H9 (cell line): ENCODE measurements at regions not wholly inside any gene's neighbourhood (a gene's known extent, or its start where the extent isn't known, plus 50 kb on each side); places are given as distances from the start of the nearest gene placed in this dataset.
A peak's percentile ranks its signal among the peaks of the same experiment; 100 is the strongest.

Experiments
- DNase-seq: peaks from one replicate; pipeline ENCODE4 v3.0.0-alpha.2; 2017
- H2AFZ ChIP-seq: one replicate; pipeline ENCODE4 v1.6.1; 2013; ENCODE audit warnings: mild to moderate bottlenecking, low read length, control low read depth, moderate library complexity
- H2AK5ac ChIP-seq: 2 replicates; pipeline ENCODE4 v1.6.1; 2013; ENCODE audit warnings: low read length, control low read depth, mixed read lengths; ENCODE audit not compliant: insufficient read length
- H2BK120ac ChIP-seq: one replicate; pipeline ENCODE4 v1.6.1; 2013; ENCODE audit warnings: low read depth, mild to moderate bottlenecking, low read length, control low read depth, inconsistent platforms; ENCODE audit not compliant: poor library complexity, severe bottlenecking
- H2BK12ac ChIP-seq: 2 replicates; pipeline ENCODE4 v1.6.1; 2013; ENCODE audit warnings: low read length, control low read depth, mixed read lengths, low read depth; ENCODE audit not compliant: insufficient read length
- H2BK15ac ChIP-seq: 2 replicates; pipeline ENCODE4 v1.6.1; 2013; ENCODE audit warnings: low read depth, low read length, control low read depth
- H2BK20ac ChIP-seq: one replicate; pipeline ENCODE4 v1.6.1; 2013; ENCODE audit warnings: low read depth, mild to moderate bottlenecking, low read length, control low read depth, inconsistent platforms; ENCODE audit not compliant: poor library complexity, severe bottlenecking
- H2BK5ac ChIP-seq: 2 replicates; pipeline ENCODE4 v1.6.1; 2013; ENCODE audit warnings: low read length, control low read depth, mixed read lengths; ENCODE audit not compliant: insufficient read length
- H3K14ac ChIP-seq: 2 replicates; pipeline ENCODE4 v1.6.1; 2013; ENCODE audit warnings: low read length, control low read depth; ENCODE audit not compliant: insufficient read depth
- H3K18ac ChIP-seq: 2 replicates; pipeline ENCODE4 v1.6.1; 2013; ENCODE audit warnings: low read depth, mild to moderate bottlenecking, mixed read lengths, low read length, control low read depth; ENCODE audit not compliant: insufficient read length
- H3K23ac ChIP-seq: 2 replicates; pipeline ENCODE4 v1.6.1; 2013; ENCODE audit warnings: low read length, control low read depth, mixed read lengths, low read depth; ENCODE audit not compliant: insufficient read length
- H3K23me2 ChIP-seq: 2 replicates; pipeline ENCODE4 v1.6.1; 2013; ENCODE audit warnings: low read depth, mild to moderate bottlenecking, mixed read lengths, low read length, control low read depth; ENCODE audit not compliant: insufficient read length, poor library complexity, severe bottlenecking
- H3K27ac ChIP-seq: 2 replicates; pipeline ENCODE4 v1.5.1; 2013; ENCODE audit warnings: low read length, control low read depth, mixed read lengths, low read depth; ENCODE audit not compliant: insufficient read length
- H3K27me3 ChIP-seq: 2 replicates; pipeline ENCODE4 v1.6.1; 2013; ENCODE audit warnings: low read length, control low read depth, inconsistent platforms; ENCODE audit not compliant: insufficient read depth
- H3K4ac ChIP-seq: 2 replicates; pipeline ENCODE4 v1.6.1; 2013; ENCODE audit warnings: low read depth, mild to moderate bottlenecking, control low read depth, inconsistent platforms, low read length, moderate library complexity
- H3K4me1 ChIP-seq: 2 replicates; pipeline ENCODE4 v1.6.1; 2013; ENCODE audit warnings: low read length, control low read depth, inconsistent platforms; ENCODE audit not compliant: insufficient read depth
- H3K4me2 ChIP-seq: 2 replicates; pipeline ENCODE4 v1.6.1; 2013; ENCODE audit warnings: low read length, control low read depth, mixed read lengths; ENCODE audit not compliant: insufficient read length, insufficient read depth
- H3K56ac ChIP-seq: 2 replicates; pipeline ENCODE4 v1.6.1; 2013; ENCODE audit warnings: low read depth, mild to moderate bottlenecking, mixed read lengths, low read length, control low read depth; ENCODE audit not compliant: insufficient read length
- H3K79me1 ChIP-seq: 2 replicates; pipeline ENCODE4 v1.6.1; 2013; ENCODE audit warnings: low read depth, mild to moderate bottlenecking, moderate library complexity, low read length, control low read depth, inconsistent platforms; ENCODE audit not compliant: insufficient read depth, poor library complexity, severe bottlenecking
- H3K79me2 ChIP-seq: 2 replicates; pipeline ENCODE4 v1.6.1; 2013; ENCODE audit warnings: low read length, control low read depth, inconsistent platforms; ENCODE audit not compliant: insufficient read depth
- H3K9ac ChIP-seq: 2 replicates; pipeline ENCODE4 v1.6.1; 2013; ENCODE audit warnings: low read length, control low read depth, mixed read lengths; ENCODE audit not compliant: insufficient read length; ENCODE audit errors: extremely low read depth
- H3K9me3 ChIP-seq: one replicate; pipeline ENCODE4 v1.6.1; 2013; ENCODE audit warnings: low read depth, low read length, inconsistent platforms; ENCODE audit not compliant: control insufficient read depth
- H3T11ph ChIP-seq: one replicate; pipeline ENCODE4 v1.6.1; 2013; ENCODE audit warnings: mild to moderate bottlenecking, low read length, control low read depth, inconsistent platforms
- H4K20me1 ChIP-seq: one replicate; pipeline ENCODE4 v1.6.1; 2013; ENCODE audit not compliant: control insufficient read depth, insufficient read length, insufficient read depth
- H4K5ac ChIP-seq: 2 replicates; pipeline ENCODE4 v1.6.1; 2013; ENCODE audit warnings: low read depth, mild to moderate bottlenecking, mixed read lengths, low read length, control low read depth; ENCODE audit not compliant: insufficient read length
- H4K8ac ChIP-seq: replicated peaks from 2 replicates; pipeline ENCODE4 v1.6.1; 2013; ENCODE audit warnings: low read length, control low read depth, mixed read lengths, low read depth; ENCODE audit not compliant: insufficient read length
- H4K91ac ChIP-seq: 2 replicates; pipeline ENCODE4 v1.6.1; 2013; ENCODE audit warnings: low read depth, mild to moderate bottlenecking, moderate library complexity, mixed read lengths, low read length, control low read depth; ENCODE audit not compliant: insufficient read length
- H3K27ac Mint-ChIP-seq, 3 experiments: 2 replicates in 2 of 3; 3 replicates in 1 of 3; pipeline ENCODE4 v1.8.0; 2020 to 2021; ENCODE audit warnings: mixed read lengths in 3 of 3, mild to moderate bottlenecking in 1 of 3, moderate library complexity in 1 of 3
- H3K27me3 Mint-ChIP-seq: 2 replicates; pipeline ENCODE4 v1.8.0; 2021; ENCODE audit warnings: low read depth, mild to moderate bottlenecking, moderate library complexity, mixed read lengths
- H3K36me3 Mint-ChIP-seq, 3 experiments: 2 replicates in 2 of 3; 3 replicates in 1 of 3; pipeline ENCODE4 v1.8.0; 2020 to 2021; ENCODE audit warnings: low read depth in 3 of 3, mixed read lengths in 3 of 3; ENCODE audit not compliant: insufficient read depth in 1 of 3
- H3K4me1 Mint-ChIP-seq, 2 experiments: 2 replicates each; pipeline ENCODE4 v1.8.0; 2020; ENCODE audit warnings: mixed read lengths in 2 of 2
- H3K4me3 Mint-ChIP-seq, 2 experiments: 2 replicates in 1 of 2; 3 replicates in 1 of 2; pipeline ENCODE4 v1.8.0; 2020 to 2021; ENCODE audit warnings: mild to moderate bottlenecking in 2 of 2, mixed read lengths in 2 of 2, moderate library complexity in 1 of 2
- H3K9me3 Mint-ChIP-seq, 2 experiments: 2 replicates in 1 of 2; 3 replicates in 1 of 2; pipeline ENCODE4 v1.8.0; 2020; ENCODE audit warnings: mild to moderate bottlenecking in 2 of 2, mixed read lengths in 2 of 2, moderate library complexity in 1 of 2
- WGBS: extraction: QIAGEN DNeasy Blood & Tissue Kit; methylation state at CpG from one replicate; pipeline ENCODE4 v1.1.7; 2013; ENCODE audit warnings: missing lambda C conversion rate, low lambda C conversion rate, mixed read lengths; ENCODE audit not compliant: insufficient read length; ENCODE audit errors: extremely low coverage; 5-methylcytosine and 5-hydroxymethylcytosine counted together
- TF ChIP-seq, protein P1 (sequence below): fragments of 200-600 bp; sonication (generic); conservative IDR thresholded peaks from 3 replicates; pipeline ENCODE4 v1.8.0; 2021; ENCODE audit warnings: antibody characterized with exemption, mild to moderate bottlenecking

DNA sequence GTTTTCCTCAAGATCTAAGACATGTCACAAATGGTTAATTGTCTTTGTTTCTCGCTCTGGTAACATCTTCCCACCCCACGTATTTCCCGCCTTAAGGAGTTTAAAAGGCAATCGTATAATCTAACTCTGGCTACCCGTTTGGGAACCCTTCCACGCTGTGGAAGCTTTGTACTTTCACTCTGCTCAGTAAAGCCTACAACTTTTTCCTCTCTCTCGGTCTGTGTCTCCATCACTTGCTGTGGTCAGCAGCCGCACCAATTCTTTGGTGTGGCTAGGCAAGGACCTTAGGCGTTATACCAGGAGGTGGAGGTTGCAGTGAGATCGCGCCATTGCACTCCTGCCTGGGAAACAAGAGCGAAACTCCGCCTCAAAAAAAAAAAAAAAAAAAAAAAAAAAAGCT is 1430.1 kb downstream of the LRRC4C start:
- Histone ChIP-seq H3K4me1 (peaks cover 6% of the 10 kb centered on the region; the same call in 1 of the 2 replicates), H3K79me2 (no peaks in the 10 kb centered on the region), H4K5ac (no peak overlapping the region), H4K20me1 (no peaks in the 10 kb centered on the region), H2BK15ac (no peak overlapping the region), H2BK20ac (no peak overlapping the region), H3K9me3 (no peaks in the 10 kb centered on the region), H2BK5ac (no peak overlapping the region), H3T11ph (no peak overlapping the region), H2BK120ac (no peak overlapping the region), H3K27me3 (no peaks in the 10 kb centered on the region), H3K27ac (no peak overlapping the region), H2AK5ac (no peak overlapping the region), H3K23me2 (no peaks in the 10 kb centered on the region), H3K23ac (no peak overlapping the region), H4K8ac (no peak overlapping the region), H3K18ac (no peak overlapping the region), H3K79me1 (no peaks in the 10 kb centered on the region), H3K9ac (no peak overlapping the region), H3K4me2 (no peak overlapping the region), H3K56ac (no peak overlapping the region), H4K91ac (no peak overlapping the region), H3K4ac (no peak overlapping the region), H3K14ac (no peak overlapping the region), H2BK12ac (no peak overlapping the region), H2AFZ (no peak overlapping the region)
- no CpG with 5 or more reads among the region's 13 CpGs for WGBS
- Mint-ChIP-seq H3K9me3 (peaks cover 4 to 11% of the 10 kb centered on the region in 2 experiments; a peak in 3 of 5 replicates), H3K27me3 (no peaks in the 10 kb centered on the region), H3K36me3 (peaks cover 1 to 5% (median 3%) of the 10 kb centered on the region in 3 experiments; a peak in 2 of 7 replicates), H3K4me3 (no peak overlapping the region), H3K4me1 (peaks cover 35 to 40% of the 10 kb centered on the region in 2 experiments), H3K27ac (peak overlapping the region in 1 of 3 experiments; percentile 31; a peak in 3 of 7 replicates)
- TF ChIP-seq, protein P1, sequence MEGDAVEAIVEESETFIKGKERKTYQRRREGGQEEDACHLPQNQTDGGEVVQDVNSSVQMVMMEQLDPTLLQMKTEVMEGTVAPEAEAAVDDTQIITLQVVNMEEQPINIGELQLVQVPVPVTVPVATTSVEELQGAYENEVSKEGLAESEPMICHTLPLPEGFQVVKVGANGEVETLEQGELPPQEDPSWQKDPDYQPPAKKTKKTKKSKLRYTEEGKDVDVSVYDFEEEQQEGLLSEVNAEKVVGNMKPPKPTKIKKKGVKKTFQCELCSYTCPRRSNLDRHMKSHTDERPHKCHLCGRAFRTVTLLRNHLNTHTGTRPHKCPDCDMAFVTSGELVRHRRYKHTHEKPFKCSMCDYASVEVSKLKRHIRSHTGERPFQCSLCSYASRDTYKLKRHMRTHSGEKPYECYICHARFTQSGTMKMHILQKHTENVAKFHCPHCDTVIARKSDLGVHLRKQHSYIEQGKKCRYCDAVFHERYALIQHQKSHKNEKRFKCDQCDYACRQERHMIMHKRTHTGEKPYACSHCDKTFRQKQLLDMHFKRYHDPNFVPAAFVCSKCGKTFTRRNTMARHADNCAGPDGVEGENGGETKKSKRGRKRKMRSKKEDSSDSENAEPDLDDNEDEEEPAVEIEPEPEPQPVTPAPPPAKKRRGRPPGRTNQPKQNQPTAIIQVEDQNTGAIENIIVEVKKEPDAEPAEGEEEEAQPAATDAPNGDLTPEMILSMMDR: no peak
- DNase-seq: peak; percentile 30
